BJ (cell line): ENCODE measurements at regions not wholly inside any gene's neighbourhood (a gene's known extent, or its start where the extent isn't known, plus 50 kb on each side); places are given as distances from the start of the nearest gene placed in this dataset.

Experiments used
- CTCF ChIA-PET: fragments of 350-600 bp; formaldehyde crosslinking; extraction: SDS; loops from one replicate; lab custom pipeline; 2021; ENCODE audit warnings: antibody characterized with exemption, inconsistent platforms; lab: Yijun Ruan, JAX
- POLR2A ChIA-PET: fragments of 300-600 bp; sonication (Branson Sonifier 250); formaldehyde crosslinking; extraction: SDS; loops from one replicate; lab custom pipeline; 2021; ENCODE audit warnings: antibody characterized with exemption; lab: Charles Lee
- DNase-seq: peaks from one replicate; pipeline ENCODE4 v3.0.0-alpha.2; 2011; ENCODE audit warnings: low read depth
- H3K27me3 ChIP-seq: 2 replicates; pipeline ENCODE4 v1.6.0; 2011; ENCODE audit warnings: low read length; ENCODE audit not compliant: control insufficient read depth, insufficient read depth
- H3K36me3 ChIP-seq: 2 replicates; pipeline ENCODE4 v1.5.1; 2011; ENCODE audit warnings: low read length; ENCODE audit not compliant: control insufficient read depth, insufficient read depth
- H3K4me3 ChIP-seq: 2 replicates; pipeline ENCODE4 v1.5.1; 2011; ENCODE audit warnings: low read depth, mild to moderate bottlenecking, control low read depth, low read length
- TF ChIP-seq, protein P1 (sequence below): IDR thresholded peaks from 2 replicates; pipeline ENCODE4 v1.5.1; 2011; ENCODE audit warnings: low read depth, mild to moderate bottlenecking, control low read depth, inconsistent platforms, low read length, moderate library complexity; ENCODE audit not compliant: insufficient read depth

DNA sequence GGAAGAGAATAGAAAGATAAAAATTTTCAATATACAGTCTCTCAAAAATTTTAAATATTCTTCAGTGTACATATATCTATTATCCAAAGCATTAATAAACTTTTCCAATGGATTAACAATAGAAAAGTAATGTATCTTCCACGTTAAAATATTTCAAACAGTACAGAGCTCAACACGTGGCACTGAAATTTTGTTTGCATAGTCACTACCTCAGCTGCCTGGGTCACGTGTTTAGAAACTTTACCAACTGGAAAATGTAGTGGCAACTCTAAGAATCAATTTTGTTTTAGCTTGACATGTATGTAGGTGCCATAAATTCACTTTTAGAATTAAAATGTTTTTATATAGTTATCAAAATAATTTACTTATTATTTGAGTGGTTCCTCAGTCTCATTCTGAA lies 85.3 kb downstream of the CNTN3 start:
- Histone ChIP-seq H3K36me3 (no peaks in the 10 kb centered on the region), H3K27me3 (no peaks in the 10 kb centered on the region), H3K4me3 (no peak overlapping the region)
- ChIA-PET POLR2A (no interaction called here), CTCF (no interaction called here)
- TF ChIP-seq, protein P1, sequence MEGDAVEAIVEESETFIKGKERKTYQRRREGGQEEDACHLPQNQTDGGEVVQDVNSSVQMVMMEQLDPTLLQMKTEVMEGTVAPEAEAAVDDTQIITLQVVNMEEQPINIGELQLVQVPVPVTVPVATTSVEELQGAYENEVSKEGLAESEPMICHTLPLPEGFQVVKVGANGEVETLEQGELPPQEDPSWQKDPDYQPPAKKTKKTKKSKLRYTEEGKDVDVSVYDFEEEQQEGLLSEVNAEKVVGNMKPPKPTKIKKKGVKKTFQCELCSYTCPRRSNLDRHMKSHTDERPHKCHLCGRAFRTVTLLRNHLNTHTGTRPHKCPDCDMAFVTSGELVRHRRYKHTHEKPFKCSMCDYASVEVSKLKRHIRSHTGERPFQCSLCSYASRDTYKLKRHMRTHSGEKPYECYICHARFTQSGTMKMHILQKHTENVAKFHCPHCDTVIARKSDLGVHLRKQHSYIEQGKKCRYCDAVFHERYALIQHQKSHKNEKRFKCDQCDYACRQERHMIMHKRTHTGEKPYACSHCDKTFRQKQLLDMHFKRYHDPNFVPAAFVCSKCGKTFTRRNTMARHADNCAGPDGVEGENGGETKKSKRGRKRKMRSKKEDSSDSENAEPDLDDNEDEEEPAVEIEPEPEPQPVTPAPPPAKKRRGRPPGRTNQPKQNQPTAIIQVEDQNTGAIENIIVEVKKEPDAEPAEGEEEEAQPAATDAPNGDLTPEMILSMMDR, result no peak
- DNase-seq, result no peak

DNA sequence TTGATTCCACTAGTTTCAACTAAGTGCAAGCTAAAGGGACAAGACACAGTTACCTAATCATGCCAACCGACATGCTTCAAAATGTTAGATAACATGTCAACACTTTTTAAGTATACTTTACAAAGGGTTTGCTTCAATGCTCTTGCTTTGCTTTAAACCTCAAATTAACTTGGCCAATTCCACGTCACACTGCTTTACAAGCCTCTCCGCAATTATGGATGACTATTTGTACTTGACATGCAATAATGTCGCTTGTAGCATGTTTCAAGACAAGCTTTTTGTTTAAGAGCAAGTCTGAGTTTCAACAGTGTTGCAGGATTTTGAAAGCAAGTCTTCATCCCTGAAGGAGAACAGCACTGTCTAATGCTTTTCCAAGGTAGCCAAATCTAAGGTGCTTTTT lies 86.9 kb downstream of the CNTN3 start:
- POLR2A ChIA-PET, result no interaction called here
- no peak overlapping the region for H3K4me3 ChIP-seq
- no peaks in the 10 kb centered on the region for H3K36me3 ChIP-seq
- CTCF ChIA-PET, result no interaction called here
- TF ChIP-seq, protein P1, result no peak
- no peaks in the 10 kb centered on the region for H3K27me3 ChIP-seq
- DNase-seq, result no peak

DNA sequence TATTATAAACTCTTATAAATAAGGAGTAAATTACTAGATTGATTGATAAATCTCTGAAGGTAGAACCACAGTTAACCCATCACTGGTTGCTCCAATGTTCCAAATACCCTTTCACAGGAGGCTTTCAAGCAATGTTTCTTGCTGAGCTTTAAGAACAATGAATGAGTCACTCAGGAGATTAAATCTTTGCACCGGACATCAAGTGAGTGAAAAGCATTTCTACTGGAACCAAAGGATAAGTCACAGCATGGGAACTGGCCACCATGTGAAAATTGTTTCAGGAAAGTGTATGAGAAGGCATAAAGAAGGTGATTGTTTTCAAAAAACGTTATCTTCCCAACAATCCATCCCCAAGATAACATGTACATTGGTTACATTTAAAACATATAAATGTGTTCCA lies 90.6 kb downstream of the CNTN3 start:
- TF ChIP-seq, protein P1, result no peak
- no peak overlapping the region for H3K4me3 ChIP-seq
- POLR2A ChIA-PET, result interaction anchor here (0.7 kb wide), 1 partner anchor 123 kb away, joined by 4 read pairs; no protein-coding TSS in a partner anchor
- H3K36me3 ChIP-seq, result no peaks in the 10 kb centered on the region
- DNase-seq, result no peak
- H3K27me3 ChIP-seq, result no peaks in the 10 kb centered on the region
- CTCF ChIA-PET, result no interaction called here

DNA sequence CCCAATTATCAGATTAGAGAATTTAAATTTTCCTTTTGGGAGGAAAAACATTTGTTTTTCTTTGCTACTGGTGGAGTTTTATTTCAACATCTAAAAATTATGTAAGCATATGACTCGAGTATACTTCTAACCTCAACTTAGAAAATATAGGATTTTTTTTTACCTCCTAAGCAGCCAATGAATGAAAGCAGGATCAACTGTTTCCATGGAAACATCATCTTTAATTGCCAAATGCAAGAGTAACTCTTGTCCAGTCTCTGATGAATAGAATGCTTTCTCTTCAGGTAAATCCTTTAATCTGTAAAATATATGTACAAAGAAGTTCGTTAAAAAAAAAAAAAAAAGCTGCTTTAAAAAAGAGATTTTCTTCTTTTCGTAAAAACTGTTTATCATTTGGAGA lies 93.6 kb downstream of the CNTN3 start:
- POLR2A ChIA-PET, result no interaction called here
- CTCF ChIA-PET, result no interaction called here
- no peaks in the 10 kb centered on the region for H3K36me3 ChIP-seq
- H3K27me3 ChIP-seq, result no peaks in the 10 kb centered on the region
- TF ChIP-seq, protein P1, result no peak
- DNase-seq, result no peak
- H3K4me3 ChIP-seq, result no peak overlapping the region

DNA sequence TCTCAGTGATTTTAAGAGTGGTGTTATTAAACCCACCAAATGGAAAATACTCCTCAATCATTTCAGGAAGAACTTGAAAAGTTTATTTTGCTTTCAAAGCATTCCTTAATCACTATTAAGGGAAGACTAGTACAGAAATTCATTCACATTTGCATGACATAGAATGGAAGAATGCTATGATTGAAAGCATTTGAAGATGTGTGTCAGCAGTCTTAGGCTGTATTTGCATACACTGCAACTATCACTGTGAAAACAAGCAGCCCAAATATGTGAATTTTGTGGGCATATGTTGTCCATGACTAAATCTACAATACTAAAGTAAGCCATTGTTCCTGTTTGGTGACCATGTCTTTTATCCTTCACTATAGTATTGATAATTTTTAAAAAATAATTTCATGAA lies 95.8 kb downstream of the CNTN3 start:
- ChIA-PET POLR2A (no interaction called here), CTCF (no interaction called here)
- TF ChIP-seq, protein P1, result no peak
- no peak for DNase-seq
- Histone ChIP-seq H3K4me3 (no peak overlapping the region), H3K27me3 (no peaks in the 10 kb centered on the region), H3K36me3 (no peaks in the 10 kb centered on the region)
